Calu3 (cell line): ENCODE measurements at regions not wholly inside any gene's neighbourhood (a gene's known extent, or its start where the extent isn't known, plus 50 kb on each side); places are given as distances from the start of the nearest gene placed in this dataset.

Experiments
- BruUV-seq: library from RNA; stranded (reverse); fragments of 400-500 nt; replicated peaks from 2 replicates; lab custom pipeline; 2021; lab: Mats Ljungman, UMichigan
- CTCF ChIA-PET: fragments of 300-600 bp; sonication (Branson Sonifier 250); formaldehyde crosslinking; loops from one replicate; lab custom pipeline; 2022; ENCODE audit warnings: antibody characterized with exemption; lab: Charles Lee
- DNase-seq: peaks from one replicate; pipeline ENCODE4 v3.0.0; 2022
- H3K27ac Mint-ChIP-seq: one replicate; pipeline ENCODE4 v1.8.0; 2022; ENCODE audit warnings: mixed read lengths; ENCODE audit not compliant: unreplicated experiment
- H3K27me3 Mint-ChIP-seq: one replicate; pipeline ENCODE4 v1.8.0; 2022; ENCODE audit warnings: mixed read lengths; ENCODE audit not compliant: unreplicated experiment
- H3K36me3 Mint-ChIP-seq: one replicate; pipeline ENCODE4 v1.8.0; 2022; ENCODE audit warnings: mild to moderate bottlenecking, moderate library complexity, mixed read lengths; ENCODE audit not compliant: insufficient read depth, unreplicated experiment
- H3K4me1 Mint-ChIP-seq: one replicate; pipeline ENCODE4 v1.8.0; 2022; ENCODE audit warnings: mild to moderate bottlenecking, low read depth, mixed read lengths; ENCODE audit not compliant: unreplicated experiment
- H3K4me3 Mint-ChIP-seq: one replicate; pipeline ENCODE4 v1.8.0; 2022; ENCODE audit warnings: mild to moderate bottlenecking, low read depth, moderate library complexity, mixed read lengths; ENCODE audit not compliant: unreplicated experiment
- H3K9me3 Mint-ChIP-seq: one replicate; pipeline ENCODE4 v1.8.0; 2022; ENCODE audit warnings: low read depth, mixed read lengths; ENCODE audit not compliant: unreplicated experiment
- intact Hi-C: fragments of 100-400 bp; cut with micrococcal nuclease; formaldehyde crosslinking; loops from one replicate; pipeline ENCODE4 v1.10.0; 2022; ENCODE audit not compliant: unreplicated experiment
- TF ChIP-seq, protein P1 (sequence below): fragments of 200-600 bp; IDR thresholded peaks from one replicate; pipeline ENCODE4 v1.8.0; 2022; ENCODE audit warnings: antibody characterized with exemption; ENCODE audit not compliant: unreplicated experiment

GRCh38 chr2:145265244-145265643 is 745.3 kb upstream of the ZEB2 start:
- no peaks in the 10 kb centered on the region for H3K9me3 Mint-ChIP-seq
- DNase-seq: no peak
- intact Hi-C loops: no loop called here
- H3K27me3 Mint-ChIP-seq: no peaks in the 10 kb centered on the region
- CTCF ChIA-PET: no interaction called here
- H3K4me3 Mint-ChIP-seq: no peak overlapping the region
- TF ChIP-seq, protein P1, sequence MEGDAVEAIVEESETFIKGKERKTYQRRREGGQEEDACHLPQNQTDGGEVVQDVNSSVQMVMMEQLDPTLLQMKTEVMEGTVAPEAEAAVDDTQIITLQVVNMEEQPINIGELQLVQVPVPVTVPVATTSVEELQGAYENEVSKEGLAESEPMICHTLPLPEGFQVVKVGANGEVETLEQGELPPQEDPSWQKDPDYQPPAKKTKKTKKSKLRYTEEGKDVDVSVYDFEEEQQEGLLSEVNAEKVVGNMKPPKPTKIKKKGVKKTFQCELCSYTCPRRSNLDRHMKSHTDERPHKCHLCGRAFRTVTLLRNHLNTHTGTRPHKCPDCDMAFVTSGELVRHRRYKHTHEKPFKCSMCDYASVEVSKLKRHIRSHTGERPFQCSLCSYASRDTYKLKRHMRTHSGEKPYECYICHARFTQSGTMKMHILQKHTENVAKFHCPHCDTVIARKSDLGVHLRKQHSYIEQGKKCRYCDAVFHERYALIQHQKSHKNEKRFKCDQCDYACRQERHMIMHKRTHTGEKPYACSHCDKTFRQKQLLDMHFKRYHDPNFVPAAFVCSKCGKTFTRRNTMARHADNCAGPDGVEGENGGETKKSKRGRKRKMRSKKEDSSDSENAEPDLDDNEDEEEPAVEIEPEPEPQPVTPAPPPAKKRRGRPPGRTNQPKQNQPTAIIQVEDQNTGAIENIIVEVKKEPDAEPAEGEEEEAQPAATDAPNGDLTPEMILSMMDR: no peak
- no peaks in the 10 kb centered on the region for H3K4me1 Mint-ChIP-seq
- no peaks in the 10 kb centered on the region for H3K36me3 Mint-ChIP-seq
- no peak overlapping the region for H3K27ac Mint-ChIP-seq
- no TSS peak for BruUV-seq

GRCh38 chr2:145260674-145261073 is 740.8 kb upstream of the ZEB2 start:
- intact Hi-C loops: no loop called here
- no TSS peak for BruUV-seq

DNA sequence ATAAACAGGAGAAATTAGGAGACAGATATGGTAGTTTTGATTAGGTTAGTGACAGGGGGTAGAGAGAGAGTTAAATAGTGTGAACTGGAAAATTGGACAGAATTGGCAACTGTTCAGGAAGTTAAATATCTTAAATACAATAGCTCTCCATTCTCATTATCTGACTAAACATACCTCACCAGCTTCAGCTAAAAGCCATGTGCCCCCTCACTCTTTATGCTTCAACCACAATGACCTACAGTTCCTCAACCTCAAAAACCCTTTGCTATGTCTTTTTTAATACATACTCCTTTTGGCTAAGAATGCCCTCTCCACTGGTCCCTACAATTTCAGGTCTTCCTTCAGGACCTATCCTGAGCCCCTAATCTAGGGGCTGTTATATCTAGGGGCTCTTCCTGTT is 740.2 kb upstream of the ZEB2 start:
- CTCF ChIA-PET: no interaction called here
- DNase-seq: no peak
- TF ChIP-seq, protein P1: no peak
- intact Hi-C loops: no loop called here
- no peaks in the 10 kb centered on the region for H3K27me3 Mint-ChIP-seq
- H3K4me3 Mint-ChIP-seq: no peak overlapping the region
- peaks cover under 1% of the 10 kb centered on the region for H3K4me1 Mint-ChIP-seq
- no peaks in the 10 kb centered on the region for H3K36me3 Mint-ChIP-seq
- no TSS peak for BruUV-seq
- no peaks in the 10 kb centered on the region for H3K9me3 Mint-ChIP-seq
- H3K27ac Mint-ChIP-seq: no peak overlapping the region

More at GRCh38 chr2:145260674-145261073, 740.8 kb upstream of the ZEB2 start:
- Mint-ChIP-seq H3K27me3 (no peaks in the 10 kb centered on the region), H3K4me3 (no peak overlapping the region), H3K36me3 (no peaks in the 10 kb centered on the region), H3K27ac (no peak overlapping the region), H3K9me3 (no peaks in the 10 kb centered on the region), H3K4me1 (no peaks in the 10 kb centered on the region)
- CTCF ChIA-PET: no interaction called here
- TF ChIP-seq, protein P1: no peak
- no peak for DNase-seq

DNA sequence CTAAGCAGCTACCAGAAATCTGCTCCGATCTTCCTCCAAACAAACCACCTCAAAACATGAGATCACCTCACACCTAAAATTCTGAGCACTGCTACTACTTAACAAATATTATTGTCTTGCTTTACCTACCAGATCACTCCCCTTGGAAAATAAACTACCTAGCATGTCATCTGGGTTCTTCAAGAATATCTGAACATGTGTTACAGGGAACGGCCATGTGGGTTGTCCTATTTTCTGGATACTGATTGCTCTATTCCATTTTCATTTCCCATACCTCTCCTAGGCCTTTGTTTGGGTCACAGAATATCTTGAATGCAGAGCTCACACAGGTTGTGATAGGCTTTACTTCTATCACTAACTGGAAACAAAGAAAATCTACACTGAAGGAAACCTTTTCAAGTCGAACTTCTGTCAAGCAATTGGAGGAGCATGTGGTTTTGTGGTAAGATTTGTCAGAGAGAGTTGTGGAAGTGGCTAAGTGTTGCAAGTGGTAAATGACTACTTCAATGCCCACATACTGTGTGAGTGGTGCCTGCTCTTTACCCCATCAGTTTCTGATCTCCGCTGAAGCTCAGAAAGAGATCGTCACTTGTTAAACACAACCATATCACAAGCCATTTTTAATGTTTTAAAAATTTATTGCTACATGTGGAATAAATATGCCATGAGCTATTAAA is 739.1 kb upstream of the ZEB2 start:
- Mint-ChIP-seq H3K9me3 (no peaks in the 10 kb centered on the region), H3K27ac (no peak overlapping the region), H3K4me3 (no peak overlapping the region), H3K27me3 (no peaks in the 10 kb centered on the region), H3K4me1 (peaks cover 11% of the 10 kb centered on the region), H3K36me3 (no peaks in the 10 kb centered on the region)
- TF ChIP-seq, protein P1: no peak
- intact Hi-C loops: loop anchor here (10.0 kb wide), 1 partner anchor 496 kb away; no protein-coding TSS in a partner anchor
- CTCF ChIA-PET: no interaction called here
- no peak for DNase-seq
- no TSS peak for BruUV-seq
